ENCODE measurements at regions not wholly inside any gene's neighbourhood (a gene's known extent, or its start where the extent isn't known, plus 50 kb on each side); places are given as distances from the start of the nearest gene placed in this dataset.

GRCh38 chr11:13140873-13141655, 131.9 kb downstream of the RASSF10 start:
- TF ChIP-seq CTCF (IDR thresholded peaks at IDR 0.05) = no peak
- intact Hi-C loops (cut with DNase I) = no loop called here
- no peaks in the 10 kb centered on the region for H3K9me3 ChIP-seq
- H3K4me3 ChIP-seq = no peak overlapping the region
- no peaks in the 10 kb centered on the region for H3K36me3 ChIP-seq
- no peaks in the 10 kb centered on the region for H3K4me1 ChIP-seq
- DNase-seq (ENCODE audit: low spot score in 2 of 2) = no peak
- H3K27ac ChIP-seq = no peak overlapping the region
- H3K27me3 ChIP-seq = no peaks in the 10 kb centered on the region

- Histone ChIP-seq H3K36me3 (no peaks in the 10 kb centered on the region), H3K27ac (no peak overlapping the region), H3K4me1 (no peaks in the 10 kb centered on the region), H3K9me3 (no peaks in the 10 kb centered on the region), H3K27me3 (no peaks in the 10 kb centered on the region), H3K4me3 (no peak overlapping the region)
- intact Hi-C loops (cut with DNase I) = no loop called here
- no peak for DNase-seq (ENCODE audit: low spot score in 2 of 2)
- TF ChIP-seq CTCF (IDR thresholded peaks at IDR 0.05) = no peak
Observed at GRCh38 chr11:13141731-13142709, 132.9 kb downstream of the RASSF10 start.

- no peak for DNase-seq (ENCODE audit: low spot score in 2 of 2)
- intact Hi-C loops (cut with DNase I) = no loop called here
- H3K9me3 ChIP-seq = no peaks in the 10 kb centered on the region
- H3K27ac ChIP-seq = no peak overlapping the region
- no peaks in the 10 kb centered on the region for H3K27me3 ChIP-seq
- TF ChIP-seq CTCF (IDR thresholded peaks at IDR 0.05) = no peak
- no peaks in the 10 kb centered on the region for H3K36me3 ChIP-seq
- H3K4me1 ChIP-seq = no peaks in the 10 kb centered on the region
- H3K4me3 ChIP-seq = no peak overlapping the region
Observed at GRCh38 chr11:13143486-13144297, 133.9 kb upstream of the BMAL1 start.

- TF ChIP-seq CTCF (IDR thresholded peaks at IDR 0.05) = no peak
- no peak for DNase-seq (ENCODE audit: low spot score in 2 of 2)
- Histone ChIP-seq H3K27ac (no peak overlapping the region), H3K36me3 (no peaks in the 10 kb centered on the region), H3K4me1 (no peaks in the 10 kb centered on the region), H3K27me3 (no peaks in the 10 kb centered on the region), H3K9me3 (no peaks in the 10 kb centered on the region), H3K4me3 (no peak overlapping the region)
- intact Hi-C loops (cut with DNase I) = no loop called here
Observed at GRCh38 chr11:13145461-13145860, 132.1 kb upstream of the BMAL1 start.

GRCh38 chr11:13149991-13150390, 127.6 kb upstream of the BMAL1 start:
- no peak for TF ChIP-seq CTCF (IDR thresholded peaks at IDR 0.05)

More at GRCh38 chr11:13149991-13150390, 127.6 kb upstream of the BMAL1 start:
- no peaks in the 10 kb centered on the region for H3K27me3 ChIP-seq
- no peaks in the 10 kb centered on the region for H3K36me3 ChIP-seq
- DNase-seq (ENCODE audit: low spot score in 2 of 2) = no peak
- H3K4me3 ChIP-seq = no peak overlapping the region
- H3K9me3 ChIP-seq = no peaks in the 10 kb centered on the region
- intact Hi-C loops (cut with DNase I) = no loop called here
- H3K4me1 ChIP-seq = no peaks in the 10 kb centered on the region
- no peak overlapping the region for H3K27ac ChIP-seq
